ENCODE measurements at regions not wholly inside any gene's neighbourhood (a gene's known extent, or its start where the extent isn't known, plus 50 kb on each side); places are given as distances from the start of the nearest gene placed in this dataset.

DNA sequence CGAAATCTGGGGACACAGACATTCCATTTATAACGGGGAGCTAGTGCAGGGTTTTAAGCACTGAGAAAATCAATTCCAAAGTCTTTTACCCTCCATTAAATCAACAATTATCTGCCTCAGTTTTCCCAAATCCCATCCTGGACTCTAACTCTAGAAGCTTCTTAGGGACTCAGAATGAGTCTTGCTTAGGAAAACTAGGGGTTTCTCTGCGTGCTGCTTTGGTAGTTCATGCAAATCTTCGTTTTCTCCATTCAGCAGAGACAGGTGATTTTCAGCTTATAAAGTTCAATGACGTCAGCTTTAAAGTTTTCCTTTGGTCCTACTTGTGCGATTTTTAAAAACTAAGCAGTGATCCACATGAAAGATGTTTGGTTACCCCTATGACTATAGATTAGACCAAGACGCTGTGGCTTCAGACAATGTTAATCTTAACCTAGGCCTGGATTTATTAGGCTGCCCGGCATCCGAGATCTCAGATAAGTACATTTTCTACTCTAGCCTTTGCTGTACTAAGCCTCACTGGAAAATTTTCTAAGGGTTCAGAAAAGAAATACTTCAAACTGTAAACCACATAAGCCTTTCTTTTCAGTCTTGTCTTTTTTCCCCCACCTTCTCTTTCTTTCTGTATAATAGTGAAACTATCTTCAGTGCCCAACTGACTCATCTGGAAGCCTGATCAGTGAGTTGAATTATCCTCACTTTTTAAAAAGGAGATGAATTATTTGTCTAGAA is 121.4 kb upstream of the GATB start:
- Mint-ChIP-seq H3K4me1 (ENCODE audit: low read depth) (peaks cover 41% of the 10 kb centered on the region), H3K9me3 (no peaks in the 10 kb centered on the region), H3K36me3 (ENCODE audit: low read depth) (no peaks in the 10 kb centered on the region), H3K4me3 (peak overlapping the region; percentile 1), H3K27me3 (no peaks in the 10 kb centered on the region), H3K27ac (peak overlapping the region; percentile 91)
- DNase-seq: no peak

DNA sequence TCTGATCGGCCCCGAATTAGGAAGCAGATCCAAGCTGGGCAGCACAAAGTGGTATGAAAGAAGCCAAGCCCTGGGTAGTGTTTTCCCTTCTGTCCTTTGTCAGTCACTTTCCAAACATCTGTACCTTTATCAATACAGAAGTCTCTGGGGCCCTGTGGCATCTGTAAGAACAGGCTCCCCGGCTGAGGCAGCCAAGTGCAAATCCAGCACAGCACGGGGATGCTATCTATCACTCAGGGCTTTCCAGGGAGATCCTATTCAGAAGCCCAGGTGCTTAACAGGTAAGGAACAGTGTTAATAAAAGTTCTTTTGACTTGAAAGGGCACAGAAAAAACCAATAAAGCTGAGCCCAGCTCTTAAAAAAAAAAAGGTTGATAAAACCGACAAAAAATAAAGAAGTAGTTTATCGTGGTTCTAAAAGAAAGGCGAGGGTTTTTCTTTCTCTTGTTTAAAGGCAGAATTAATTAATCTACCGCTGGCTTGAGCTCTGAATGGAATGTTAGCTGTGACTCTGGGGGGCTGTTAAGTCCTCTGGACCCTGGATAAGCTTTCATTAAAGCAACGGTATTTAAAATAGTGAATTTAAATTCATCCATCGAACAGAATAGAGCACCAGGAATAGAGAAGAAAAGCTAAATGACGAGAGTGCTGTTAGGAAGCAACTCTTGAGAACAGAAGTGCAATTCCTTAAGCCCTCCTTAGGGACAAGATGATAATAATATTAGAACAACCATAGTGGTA is 119.1 kb upstream of the GATB start:
- H3K4me1 Mint-ChIP-seq (ENCODE audit: low read depth): peaks cover 47% of the 10 kb centered on the region
- H3K36me3 Mint-ChIP-seq (ENCODE audit: low read depth): no peaks in the 10 kb centered on the region
- DNase-seq: no peak
- no peaks in the 10 kb centered on the region for H3K27me3 Mint-ChIP-seq
- H3K9me3 Mint-ChIP-seq: no peaks in the 10 kb centered on the region
- no peak overlapping the region for H3K4me3 Mint-ChIP-seq
- H3K27ac Mint-ChIP-seq: no peak overlapping the region

DNA sequence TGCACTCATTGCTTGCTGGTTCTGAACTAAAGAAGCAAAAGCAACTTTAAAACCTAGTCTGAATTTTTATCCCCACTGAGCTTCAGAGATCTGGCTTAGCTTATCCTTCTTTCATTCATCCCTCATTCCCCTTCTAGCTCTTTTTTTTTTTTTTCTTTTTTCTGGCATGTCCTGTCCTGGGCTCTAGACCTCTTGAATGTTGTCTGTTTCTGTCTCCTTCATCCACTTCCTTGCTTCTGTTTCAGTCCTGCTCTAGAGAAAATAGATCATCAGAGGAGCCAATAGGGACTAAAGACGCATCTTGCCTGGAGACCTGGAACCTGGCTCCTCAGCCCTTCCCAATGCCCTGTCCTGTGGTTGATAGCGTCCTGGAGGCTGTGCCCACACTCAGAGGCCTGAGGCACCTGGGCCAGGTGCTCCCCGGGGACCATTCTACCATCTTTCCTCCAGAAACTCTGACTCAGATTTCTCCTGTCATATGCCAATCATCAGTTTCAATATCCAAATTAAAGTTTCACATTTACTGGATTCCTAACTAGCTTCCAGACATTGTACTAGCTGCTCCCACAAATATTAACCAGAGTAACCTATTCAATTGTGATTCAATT is 115.7 kb upstream of the GATB start:
- H3K27ac Mint-ChIP-seq: no peak overlapping the region
- H3K27me3 Mint-ChIP-seq: no peaks in the 10 kb centered on the region
- no peak overlapping the region for H3K4me3 Mint-ChIP-seq
- H3K4me1 Mint-ChIP-seq (ENCODE audit: low read depth): peaks cover 15% of the 10 kb centered on the region
- H3K9me3 Mint-ChIP-seq: peaks cover 3% of the 10 kb centered on the region
- no peak for DNase-seq
- no peaks in the 10 kb centered on the region for H3K36me3 Mint-ChIP-seq (ENCODE audit: low read depth)

DNA sequence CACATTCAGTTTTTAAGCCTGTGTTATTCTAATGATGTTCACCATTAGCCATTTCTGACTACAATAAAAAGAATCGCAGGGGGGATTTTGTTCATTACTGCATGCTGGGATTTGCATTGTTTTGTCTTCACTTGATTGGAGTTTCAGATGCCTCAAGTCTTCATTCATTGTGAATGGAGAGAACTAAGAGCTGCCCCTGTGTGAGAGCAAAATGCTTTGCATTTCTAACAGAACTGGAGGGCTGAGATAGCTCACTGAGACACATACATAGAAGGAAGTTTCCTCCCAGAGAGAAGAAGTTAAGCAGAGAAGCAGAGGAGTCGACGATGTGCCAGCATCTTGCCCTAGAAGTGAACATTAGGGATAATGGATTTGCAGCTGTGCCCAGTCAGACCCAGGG is 113.5 kb upstream of the GATB start:
- H3K27ac Mint-ChIP-seq: no peak overlapping the region
- DNase-seq: no peak
- no peaks in the 10 kb centered on the region for H3K27me3 Mint-ChIP-seq
- no peaks in the 10 kb centered on the region for H3K36me3 Mint-ChIP-seq (ENCODE audit: low read depth)
- peaks cover 3% of the 10 kb centered on the region for H3K9me3 Mint-ChIP-seq
- no peak overlapping the region for H3K4me3 Mint-ChIP-seq
- H3K4me1 Mint-ChIP-seq (ENCODE audit: low read depth): peaks cover 7% of the 10 kb centered on the region

DNA sequence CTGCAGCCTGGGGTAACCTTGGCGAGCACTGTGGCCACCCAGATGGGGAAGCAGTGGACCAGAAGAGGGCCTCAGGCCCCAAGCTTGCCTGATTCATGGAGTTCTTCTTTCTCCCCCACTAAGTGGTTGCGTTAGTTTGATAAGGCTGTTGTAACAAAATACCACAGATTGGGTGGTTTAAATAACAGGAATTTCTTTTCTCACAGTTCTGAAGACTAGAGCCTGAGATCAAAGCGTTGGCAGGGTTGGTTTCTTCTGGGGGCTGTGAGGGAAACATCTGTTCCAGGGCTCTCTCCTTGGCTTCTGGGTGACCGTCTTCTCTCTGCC is 105.7 kb upstream of the GATB start:
- Mint-ChIP-seq H3K9me3 (peaks cover 11% of the 10 kb centered on the region), H3K4me3 (no peak overlapping the region), H3K36me3 (ENCODE audit: low read depth) (no peaks in the 10 kb centered on the region), H3K27me3 (no peaks in the 10 kb centered on the region), H3K4me1 (ENCODE audit: low read depth) (peaks cover 9% of the 10 kb centered on the region), H3K27ac (no peak overlapping the region)
- DNase-seq: no peak

DNA sequence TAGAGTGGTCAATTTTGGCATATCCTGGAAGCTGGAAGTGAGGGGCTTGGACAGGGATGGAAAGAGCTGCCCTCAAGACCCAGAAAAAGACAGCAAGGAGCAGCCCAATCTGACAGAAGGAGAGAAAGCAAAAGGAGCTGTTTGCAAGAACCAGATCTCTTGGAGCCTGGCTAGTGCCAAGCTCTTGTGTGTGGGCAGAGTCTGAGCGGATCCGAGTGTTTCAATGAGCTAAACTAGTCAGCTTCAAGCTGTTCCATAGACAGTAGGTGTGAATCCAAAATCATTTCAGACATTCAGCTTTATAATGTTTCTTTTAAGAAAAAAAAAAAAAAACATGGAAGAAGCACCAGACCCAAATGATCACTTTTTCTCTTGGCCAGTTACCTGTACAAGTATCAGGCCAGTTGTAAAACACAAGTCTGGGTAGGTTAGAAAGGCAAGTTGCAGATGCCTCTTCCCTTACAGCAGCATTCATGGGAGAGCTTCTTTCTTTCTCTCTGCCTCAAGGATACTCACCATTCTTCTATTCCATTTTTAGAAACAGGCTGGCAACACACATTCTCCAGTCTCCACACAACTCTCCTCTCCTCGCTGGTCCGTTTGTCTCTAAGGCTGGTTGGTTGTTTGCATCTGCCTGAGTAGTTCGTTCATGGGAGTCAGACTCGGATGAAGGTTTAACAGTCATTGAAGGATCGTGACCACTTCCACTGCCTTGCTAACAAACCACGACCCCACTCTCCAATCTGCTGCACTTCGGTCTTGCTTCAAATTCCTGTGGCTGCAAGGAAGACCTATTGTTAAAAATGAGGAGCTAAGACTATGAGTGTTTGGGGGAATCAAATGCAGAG is 105.2 kb upstream of the GATB start:
- Mint-ChIP-seq H3K4me3 (no peak overlapping the region), H3K36me3 (ENCODE audit: low read depth) (no peaks in the 10 kb centered on the region), H3K27ac (no peak overlapping the region), H3K27me3 (no peaks in the 10 kb centered on the region), H3K9me3 (peaks cover 11% of the 10 kb centered on the region), H3K4me1 (ENCODE audit: low read depth) (peaks cover 9% of the 10 kb centered on the region)
- no peak for DNase-seq

DNA sequence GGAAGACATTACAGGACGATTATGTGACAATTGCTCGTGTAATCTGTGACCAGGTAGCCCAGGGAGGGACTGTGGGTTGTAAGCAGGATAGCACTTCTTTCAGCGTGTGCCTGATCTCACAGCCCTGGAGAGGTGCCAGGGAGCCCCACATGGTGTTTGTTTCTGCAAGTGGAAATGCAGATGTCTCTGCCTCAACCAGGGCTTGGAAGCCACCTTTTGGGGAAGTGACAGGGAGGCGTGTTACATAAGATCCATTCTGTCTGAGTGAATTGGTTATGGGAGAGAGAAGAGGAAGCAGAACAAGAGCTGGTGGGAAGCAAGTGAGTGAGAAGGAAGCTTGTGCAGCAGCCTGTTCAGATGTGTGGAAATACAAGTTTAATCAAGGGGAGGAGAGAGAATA is 104.5 kb upstream of the GATB start:
- Mint-ChIP-seq H3K36me3 (ENCODE audit: low read depth) (no peaks in the 10 kb centered on the region), H3K4me1 (ENCODE audit: low read depth) (peaks cover 9% of the 10 kb centered on the region), H3K9me3 (peaks cover 11% of the 10 kb centered on the region), H3K27me3 (no peaks in the 10 kb centered on the region), H3K4me3 (no peak overlapping the region), H3K27ac (no peak overlapping the region)
- DNase-seq: no peak

DNA sequence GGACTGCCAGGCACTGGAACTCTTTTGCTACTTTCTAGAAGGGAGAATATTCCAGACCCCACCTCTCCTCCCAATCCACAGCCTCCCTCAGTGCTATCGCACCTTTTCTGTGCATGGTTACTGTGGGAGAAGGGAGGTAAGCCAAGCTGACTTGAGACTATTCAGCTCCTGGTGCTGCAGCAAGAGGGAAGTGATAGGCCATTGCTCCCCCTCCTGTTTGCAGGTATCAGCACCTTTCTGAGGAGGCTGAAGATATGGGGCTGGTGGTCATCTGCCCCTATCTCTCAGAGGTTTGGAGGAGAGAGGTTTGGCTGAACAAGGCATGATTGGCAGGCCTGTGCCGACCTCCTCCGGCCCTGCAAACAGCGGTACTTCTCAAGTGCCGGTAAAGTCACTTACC is 103.3 kb upstream of the GATB start:
- Mint-ChIP-seq H3K27me3 (no peaks in the 10 kb centered on the region), H3K27ac (no peak overlapping the region), H3K4me3 (no peak overlapping the region), H3K36me3 (ENCODE audit: low read depth) (no peaks in the 10 kb centered on the region), H3K4me1 (ENCODE audit: low read depth) (peaks cover 9% of the 10 kb centered on the region), H3K9me3 (peaks cover 11% of the 10 kb centered on the region)
- no peak for DNase-seq

DNA sequence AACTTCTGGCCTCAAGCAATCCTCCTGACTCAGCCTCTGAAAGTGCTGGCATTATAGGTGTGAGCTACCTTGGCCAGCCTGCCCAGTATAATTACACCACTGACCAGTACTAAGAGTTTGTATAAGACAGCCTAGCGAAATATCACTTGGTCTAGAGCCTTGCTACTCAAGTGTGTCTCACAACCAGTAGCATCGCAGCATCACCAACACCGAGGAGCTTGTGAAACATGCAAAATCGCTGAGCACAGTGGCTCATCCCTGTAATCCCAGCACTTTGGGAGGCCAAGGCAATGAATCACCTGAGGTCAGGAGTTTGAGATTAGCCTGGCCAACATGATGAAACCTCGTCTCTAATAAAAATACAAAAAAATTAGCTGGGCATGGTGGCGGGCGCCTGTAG is 102.0 kb upstream of the GATB start:
- Mint-ChIP-seq H3K9me3 (peaks cover 9% of the 10 kb centered on the region), H3K27ac (no peak overlapping the region), H3K27me3 (no peaks in the 10 kb centered on the region), H3K36me3 (ENCODE audit: low read depth) (no peaks in the 10 kb centered on the region), H3K4me1 (ENCODE audit: low read depth) (peaks cover 9% of the 10 kb centered on the region), H3K4me3 (no peak overlapping the region)
- no peak for DNase-seq

DNA sequence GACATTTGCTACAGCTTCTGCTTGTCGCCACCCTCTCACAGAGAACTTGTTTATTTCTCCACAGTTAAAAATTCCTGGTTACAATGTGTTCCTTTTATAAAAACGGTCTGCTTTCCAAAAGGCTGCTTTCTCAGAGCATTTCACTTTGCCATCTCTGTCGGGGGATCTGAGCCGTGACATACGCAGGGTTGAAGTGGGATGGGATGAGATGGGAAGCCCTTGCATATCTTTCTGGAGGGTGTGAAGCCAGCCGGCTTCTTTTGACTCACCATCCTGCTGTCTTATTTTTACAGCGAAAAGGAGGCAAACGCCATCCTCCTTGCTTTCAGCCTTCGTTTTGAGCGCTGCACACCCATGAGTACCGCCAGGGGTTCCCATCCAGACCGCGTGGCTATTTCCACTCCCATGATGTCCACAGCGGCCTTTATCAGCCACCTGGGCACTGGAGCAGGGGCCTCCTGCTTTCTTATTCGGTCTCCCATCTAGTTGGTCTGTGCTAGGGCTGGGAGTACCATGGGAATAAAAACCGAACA is 99.8 kb upstream of the GATB start:
- no peak overlapping the region for H3K27ac Mint-ChIP-seq
- no peak overlapping the region for H3K4me3 Mint-ChIP-seq
- no peaks in the 10 kb centered on the region for H3K36me3 Mint-ChIP-seq (ENCODE audit: low read depth)
- peaks cover 5% of the 10 kb centered on the region for H3K4me1 Mint-ChIP-seq (ENCODE audit: low read depth)
- H3K27me3 Mint-ChIP-seq: no peaks in the 10 kb centered on the region
- H3K9me3 Mint-ChIP-seq: peaks cover 5% of the 10 kb centered on the region
- no peak for DNase-seq

DNA sequence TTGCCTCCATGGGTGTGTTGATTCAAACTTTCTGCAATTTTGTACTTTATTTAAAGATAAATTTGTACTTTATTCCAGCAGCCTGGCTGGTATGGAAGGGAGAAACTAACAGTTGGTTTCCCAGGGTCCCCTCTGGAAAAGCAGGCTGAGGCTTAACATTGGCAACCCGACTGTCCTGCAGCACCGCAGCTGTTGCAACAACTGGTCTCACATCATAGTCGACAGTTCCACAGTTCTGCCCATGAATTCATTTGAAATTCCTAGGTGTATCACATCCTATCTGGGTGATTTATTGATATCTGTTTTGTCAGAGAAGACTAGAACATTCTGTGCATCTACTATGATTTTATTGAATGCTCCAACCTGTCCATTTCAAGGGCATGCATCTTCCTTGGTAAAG is 98.8 kb upstream of the GATB start:
- Mint-ChIP-seq H3K36me3 (ENCODE audit: low read depth) (no peaks in the 10 kb centered on the region), H3K4me1 (ENCODE audit: low read depth) (no peaks in the 10 kb centered on the region), H3K27me3 (no peaks in the 10 kb centered on the region), H3K27ac (no peak overlapping the region), H3K9me3 (peaks cover 5% of the 10 kb centered on the region), H3K4me3 (no peak overlapping the region)
- no peak for DNase-seq

DNA sequence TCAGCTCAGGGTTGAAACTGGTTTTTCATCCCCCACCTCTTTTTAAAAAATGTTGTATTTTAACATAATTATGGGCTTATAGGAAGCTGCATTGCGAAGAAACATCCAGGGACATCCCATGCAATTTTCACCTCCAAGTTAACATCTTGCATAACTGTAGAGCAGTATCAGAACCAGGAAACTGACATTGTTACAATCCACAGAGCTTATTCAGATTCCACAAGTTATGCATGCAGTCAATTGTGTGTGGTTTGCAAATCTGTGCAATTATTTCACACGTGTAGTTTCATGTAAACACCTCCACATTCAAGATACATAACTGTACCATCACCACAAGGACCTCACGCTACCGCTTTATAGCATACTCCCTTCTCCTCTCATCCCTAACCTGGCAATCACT is 97.5 kb upstream of the GATB start:
- Mint-ChIP-seq H3K9me3 (peaks cover 5% of the 10 kb centered on the region), H3K27me3 (no peaks in the 10 kb centered on the region), H3K27ac (no peak overlapping the region), H3K4me1 (ENCODE audit: low read depth) (no peaks in the 10 kb centered on the region), H3K4me3 (no peak overlapping the region), H3K36me3 (ENCODE audit: low read depth) (no peaks in the 10 kb centered on the region)
- no peak for DNase-seq

DNA sequence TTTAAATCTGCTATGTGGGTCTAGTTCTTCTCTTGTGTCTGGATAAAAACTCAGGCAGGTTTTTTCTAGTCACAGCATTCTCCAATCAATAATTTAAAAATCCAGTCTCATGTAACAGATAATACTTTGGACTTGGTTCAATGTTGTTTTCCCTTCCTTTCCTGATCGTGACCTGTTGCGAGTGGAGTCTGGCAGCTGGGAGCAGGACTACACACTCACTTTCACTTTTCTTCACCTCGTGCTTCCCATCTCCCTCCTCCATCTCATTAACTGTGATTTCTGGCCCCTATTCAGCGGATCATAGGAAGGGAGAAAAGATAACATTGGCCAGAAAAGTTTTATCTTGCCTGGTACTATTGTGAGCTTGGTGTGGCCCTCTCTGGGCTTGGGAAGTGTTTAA is 96.6 kb upstream of the GATB start:
- H3K4me1 Mint-ChIP-seq (ENCODE audit: low read depth): no peaks in the 10 kb centered on the region
- no peak overlapping the region for H3K4me3 Mint-ChIP-seq
- DNase-seq: no peak
- no peaks in the 10 kb centered on the region for H3K36me3 Mint-ChIP-seq (ENCODE audit: low read depth)
- H3K27ac Mint-ChIP-seq: no peak overlapping the region
- peaks cover 5% of the 10 kb centered on the region for H3K9me3 Mint-ChIP-seq
- H3K27me3 Mint-ChIP-seq: no peaks in the 10 kb centered on the region

DNA sequence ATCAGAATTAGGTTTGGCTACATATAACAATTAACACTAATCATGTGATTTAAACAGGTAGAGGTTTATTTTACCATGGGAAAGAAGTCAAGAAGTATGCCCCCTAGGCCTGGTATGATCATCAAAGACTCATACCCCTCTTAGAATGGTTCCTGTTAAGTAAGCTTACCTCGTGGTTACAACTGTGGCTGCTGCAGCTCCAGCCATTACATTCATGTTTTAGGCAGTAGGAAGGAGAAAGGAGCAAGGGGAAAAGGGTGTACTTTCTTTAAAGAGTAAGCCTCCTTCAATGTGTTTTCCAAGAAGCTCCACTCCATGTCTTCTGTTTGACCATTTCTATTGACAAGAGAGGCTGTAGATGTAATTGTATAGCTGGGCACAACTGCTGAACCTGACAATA is 94.9 kb upstream of the GATB start:
- Mint-ChIP-seq H3K4me1 (ENCODE audit: low read depth) (no peaks in the 10 kb centered on the region), H3K4me3 (no peak overlapping the region), H3K36me3 (ENCODE audit: low read depth) (no peaks in the 10 kb centered on the region), H3K27me3 (no peaks in the 10 kb centered on the region), H3K27ac (no peak overlapping the region), H3K9me3 (peaks cover 5% of the 10 kb centered on the region)
- no peak for DNase-seq
